ENCODE measurements at regions not wholly inside any gene's neighbourhood (a gene's known extent, or its start where the extent isn't known, plus 50 kb on each side); places are given as distances from the start of the nearest gene placed in this dataset.

DNA sequence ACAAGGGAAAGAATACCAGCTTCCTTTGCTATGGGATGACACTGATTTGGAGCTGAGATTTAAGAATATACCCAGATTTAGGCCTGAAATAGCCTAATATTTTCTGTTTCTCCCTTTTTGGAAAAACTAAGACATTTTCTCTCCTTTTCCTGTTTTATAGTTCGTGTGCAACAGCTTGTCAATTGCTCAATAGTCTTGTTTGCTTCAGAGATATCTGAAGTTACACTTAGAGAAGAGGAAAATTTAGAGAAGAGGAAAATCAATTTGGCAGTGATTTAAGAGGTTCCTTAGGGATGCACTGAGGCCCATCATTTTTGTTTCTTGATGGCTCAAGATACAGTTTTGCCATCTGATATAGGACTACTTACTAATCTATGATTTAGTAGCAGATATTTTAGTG is 398.6 kb downstream of the RFPL4B start:
- DNase-seq, result no peak

DNA sequence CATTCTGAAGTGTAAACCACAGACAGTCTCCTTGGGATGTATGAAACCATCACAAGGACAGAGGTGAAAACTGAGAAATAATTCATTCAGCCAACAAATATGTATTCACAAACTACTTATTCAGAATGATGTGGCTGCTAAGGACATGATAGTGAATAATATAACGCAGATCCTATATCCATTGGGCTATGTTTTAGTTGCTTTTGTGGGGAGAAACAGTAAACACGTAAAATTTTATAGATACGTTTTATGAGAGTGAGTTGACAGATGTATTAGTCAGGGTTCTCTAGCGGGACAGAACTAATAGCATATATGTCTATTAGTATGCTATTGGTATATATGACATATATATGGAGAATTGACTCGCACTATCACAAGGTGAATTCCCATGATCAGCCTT is 402.5 kb downstream of the RFPL4B start:
- no peak for DNase-seq

DNA sequence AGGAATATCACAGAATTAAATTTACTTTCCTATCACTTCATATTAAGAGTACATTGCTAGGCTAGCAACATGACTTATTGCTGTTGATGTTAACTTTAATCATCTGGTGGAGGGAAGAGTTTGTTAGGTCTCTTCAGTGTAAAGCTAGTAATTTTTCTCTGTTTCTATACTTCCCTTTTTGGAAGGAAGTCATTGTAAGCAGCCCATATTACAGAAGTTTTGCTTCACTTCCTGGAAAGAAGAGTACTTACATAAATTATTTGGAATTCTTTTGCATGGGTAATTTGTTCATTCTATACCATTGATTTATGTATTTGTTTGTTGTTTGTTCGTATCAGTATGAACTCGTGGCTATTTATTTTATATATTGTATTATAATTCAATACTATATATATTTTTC is 405.2 kb downstream of the RFPL4B start:
- no peak for DNase-seq

DNA sequence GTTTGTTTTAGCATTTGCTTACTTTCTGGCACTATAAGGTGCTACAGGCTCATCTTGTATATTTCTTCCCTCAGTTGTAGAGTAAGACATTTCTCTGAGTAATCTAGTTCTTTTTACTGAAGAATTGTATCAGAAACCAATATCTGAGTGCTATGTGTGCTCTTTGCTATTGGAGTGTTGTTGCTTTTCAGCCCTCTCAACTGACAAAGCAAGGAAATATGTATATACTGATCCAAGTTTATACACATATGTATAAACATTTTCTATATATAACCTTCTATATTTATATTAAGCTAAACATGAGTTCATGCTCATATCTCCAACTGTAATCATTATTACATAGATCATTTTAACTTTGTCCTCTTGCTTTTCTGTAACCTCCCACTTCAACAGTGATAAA is 405.7 kb downstream of the RFPL4B start:
- no peak for DNase-seq

DNA sequence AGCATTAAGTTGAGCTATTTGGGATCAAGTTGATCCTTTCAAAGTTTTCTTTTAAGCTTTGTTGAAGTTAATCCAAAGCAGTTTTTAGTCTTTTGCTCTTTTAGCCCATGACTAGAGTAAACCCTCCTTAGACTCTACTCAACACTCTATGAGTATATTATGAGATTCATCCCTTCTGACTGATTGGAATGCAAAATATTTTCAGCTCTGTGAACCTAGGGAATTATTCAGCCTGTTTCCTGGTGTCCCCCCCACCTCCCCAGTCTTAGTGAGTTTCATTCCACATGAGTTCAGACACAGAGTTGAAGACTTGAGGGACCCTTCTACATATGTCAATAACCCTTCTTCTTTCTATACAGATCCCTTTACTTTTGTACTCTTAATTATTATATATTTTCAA is 413.7 kb downstream of the RFPL4B start:
- DNase-seq, result no peak

DNA sequence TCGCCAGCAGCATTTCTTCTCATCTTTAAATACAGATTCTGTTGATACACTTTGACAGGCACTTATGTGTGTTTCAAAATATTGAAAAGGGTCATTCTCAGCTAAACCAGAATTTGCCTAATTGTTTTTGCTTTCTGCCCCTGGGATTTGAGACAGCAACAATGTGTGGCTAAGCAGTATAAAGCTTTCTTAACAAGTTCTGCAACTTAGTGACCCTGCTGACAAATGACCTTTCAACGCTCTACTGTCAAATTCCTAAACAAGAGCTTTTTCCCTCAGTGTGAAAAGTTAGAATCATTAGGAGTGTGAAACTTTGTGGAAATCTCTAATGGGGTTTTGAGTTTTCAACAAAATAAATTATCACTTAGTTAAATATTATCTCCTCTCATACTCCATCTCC is 414.6 kb downstream of the RFPL4B start:
- no peak for DNase-seq

DNA sequence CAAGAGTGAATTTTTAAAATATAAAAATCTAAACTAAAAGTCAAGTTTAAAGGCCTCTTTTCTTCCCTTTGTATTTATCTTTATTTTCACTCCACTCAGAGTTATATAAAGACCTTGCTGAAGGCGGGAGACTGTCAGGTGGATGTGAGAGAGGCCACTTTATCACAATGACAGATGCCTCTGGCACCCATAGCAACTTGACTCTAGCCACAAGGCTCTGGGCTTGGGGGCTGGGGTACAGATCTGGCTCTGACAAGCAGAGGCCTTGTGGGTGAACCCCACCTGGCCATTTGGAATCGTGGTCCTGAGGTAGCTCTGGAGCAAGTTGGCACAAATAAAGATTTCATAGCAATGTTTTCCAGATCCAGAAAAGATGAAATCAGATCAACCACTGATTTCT is 417.2 kb downstream of the RFPL4B start:
- DNase-seq, result no peak

DNA sequence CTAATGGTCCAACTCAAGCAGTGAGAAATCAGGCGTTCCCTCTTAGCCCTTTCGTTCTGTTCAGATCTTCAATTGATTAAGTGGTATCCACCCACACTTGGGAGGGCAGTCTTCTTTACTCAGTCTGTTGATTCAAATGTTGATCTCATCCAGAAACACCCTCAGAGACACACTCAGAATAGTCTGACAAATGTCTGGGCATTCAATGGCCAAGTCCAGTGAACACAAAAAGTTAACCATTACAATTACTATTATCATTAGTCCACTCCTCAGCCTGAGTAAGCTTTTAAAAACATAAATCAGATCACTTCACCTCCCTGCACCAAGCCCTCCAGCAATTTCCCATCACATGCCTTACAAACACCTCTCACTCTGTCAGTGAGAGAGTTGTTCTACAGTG is 423.2 kb downstream of the RFPL4B start:
- DNase-seq, result no peak

DNA sequence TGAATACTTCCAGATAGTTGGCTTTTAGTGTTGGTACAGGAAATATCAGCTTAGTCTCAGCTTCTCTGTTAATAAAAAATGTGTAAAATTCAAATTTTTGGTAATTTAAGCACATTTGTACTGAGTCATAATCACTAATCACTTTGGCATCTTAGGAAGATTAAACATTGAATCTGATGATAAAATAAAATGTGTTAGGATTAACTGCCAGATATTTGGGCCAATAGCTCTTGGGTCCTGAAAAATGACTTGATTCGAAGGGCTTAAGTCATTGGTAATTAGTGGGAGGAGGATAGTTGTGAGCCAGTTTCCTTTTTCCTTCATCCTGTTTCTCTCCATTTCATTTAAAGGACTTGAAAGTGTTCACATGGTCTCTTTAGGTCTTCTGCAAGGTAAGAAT is 426.1 kb downstream of the RFPL4B start:
- no peak for DNase-seq

DNA sequence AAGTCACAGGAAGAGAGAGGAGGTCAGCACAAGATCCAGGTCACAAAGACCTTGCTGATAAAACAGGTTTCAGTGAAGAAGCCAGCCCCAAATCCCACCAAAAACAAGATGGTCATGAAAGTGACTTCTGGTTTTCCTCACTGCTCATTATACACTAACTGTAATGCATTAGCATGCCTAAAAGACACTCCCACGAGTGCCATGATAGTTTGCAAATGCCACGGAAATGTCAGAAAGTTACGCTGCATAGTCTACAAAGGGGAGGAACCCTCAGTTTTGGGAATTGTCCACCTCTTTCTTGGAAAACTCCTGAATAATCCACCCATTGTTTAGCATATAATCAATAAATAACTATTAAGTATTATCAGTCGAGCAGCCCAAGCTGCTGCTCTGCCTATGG is 427.2 kb downstream of the RFPL4B start:
- no peak for DNase-seq

DNA sequence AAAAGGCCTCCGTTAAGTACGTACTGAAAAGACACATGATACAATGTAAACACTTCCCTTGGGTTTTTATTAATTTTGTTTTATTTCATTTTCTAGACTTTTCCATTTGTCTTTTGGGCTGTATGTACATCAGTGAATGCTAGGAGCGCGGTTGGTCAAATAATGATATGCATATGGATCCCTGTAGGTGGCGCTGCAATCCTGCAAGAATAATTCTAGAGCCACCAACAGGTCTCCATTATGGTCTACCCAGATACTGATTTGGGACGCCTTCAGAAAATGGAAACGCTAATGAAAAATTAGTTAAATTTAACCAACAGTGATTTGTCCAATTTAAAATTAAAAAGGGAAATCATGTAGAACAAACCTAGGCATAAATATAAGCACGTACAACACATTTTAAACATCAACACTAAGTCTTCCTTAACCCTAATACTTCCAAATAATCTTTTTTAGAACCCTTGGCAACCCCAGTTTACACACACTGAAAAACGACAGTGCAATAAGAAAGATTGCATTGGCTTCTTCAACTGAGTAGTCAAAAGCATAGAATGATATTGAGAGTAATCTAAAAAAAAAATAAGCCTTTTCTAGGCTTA is 433.5 kb downstream of the RFPL4B start:
- DNase-seq, result peak; percentile 67

DNA sequence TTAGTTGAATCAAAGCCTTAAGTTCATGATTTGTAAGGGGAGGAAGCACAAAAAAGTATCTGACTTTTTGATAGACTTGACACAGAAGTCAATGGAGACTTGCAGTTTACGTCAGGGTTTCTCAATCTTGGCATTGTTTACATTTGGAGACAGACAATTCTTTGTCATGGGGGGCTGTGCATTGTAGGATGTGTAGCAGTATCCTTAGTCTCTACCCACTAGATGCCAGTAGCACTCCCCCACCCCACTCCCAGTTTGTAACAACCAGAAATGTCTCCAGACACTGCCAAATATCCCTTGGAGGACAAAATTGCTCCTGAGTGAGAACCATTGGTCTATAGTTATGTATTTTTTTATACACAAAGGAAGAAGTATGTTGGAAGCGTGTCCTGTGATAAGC is 434.1 kb downstream of the RFPL4B start:
- no peak for DNase-seq

DNA sequence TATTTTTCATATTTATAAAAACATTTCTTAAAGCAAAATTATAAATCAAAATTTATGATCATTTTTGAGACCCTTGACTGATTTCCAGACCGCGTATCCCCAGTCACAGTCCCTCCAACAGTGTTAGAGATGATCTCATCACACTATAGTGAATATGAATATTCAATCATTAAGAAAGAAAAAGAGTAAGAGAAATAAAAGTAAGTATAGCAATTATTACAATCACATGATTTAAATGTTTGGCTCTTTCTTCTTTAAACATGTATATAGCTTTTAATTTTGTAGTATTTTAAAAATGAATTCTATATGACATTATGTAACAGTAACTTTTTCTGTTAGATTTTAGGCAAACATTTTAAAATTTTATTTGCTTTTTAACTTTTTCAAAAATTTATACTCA is 438.3 kb downstream of the RFPL4B start:
- DNase-seq, result no peak

DNA sequence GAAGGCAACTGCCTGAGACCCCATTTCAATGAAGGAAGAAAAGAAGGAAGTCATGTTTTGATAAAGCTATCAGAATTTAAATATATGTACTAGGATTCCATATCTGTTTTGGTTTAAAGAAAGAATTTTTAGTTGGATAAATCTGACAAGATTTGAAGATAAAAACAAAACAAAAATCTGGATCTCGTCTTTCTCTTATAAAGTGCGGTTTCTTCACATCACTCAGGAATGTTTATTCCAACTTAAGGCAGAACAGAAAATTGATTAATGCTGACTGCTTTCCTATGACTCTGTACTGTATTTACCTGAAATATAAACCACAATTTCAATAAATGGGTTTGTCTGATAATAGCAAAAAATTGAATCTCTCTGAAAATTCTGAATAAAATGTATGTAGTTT is 439.7 kb downstream of the RFPL4B start:
- DNase-seq, result no peak

DNA sequence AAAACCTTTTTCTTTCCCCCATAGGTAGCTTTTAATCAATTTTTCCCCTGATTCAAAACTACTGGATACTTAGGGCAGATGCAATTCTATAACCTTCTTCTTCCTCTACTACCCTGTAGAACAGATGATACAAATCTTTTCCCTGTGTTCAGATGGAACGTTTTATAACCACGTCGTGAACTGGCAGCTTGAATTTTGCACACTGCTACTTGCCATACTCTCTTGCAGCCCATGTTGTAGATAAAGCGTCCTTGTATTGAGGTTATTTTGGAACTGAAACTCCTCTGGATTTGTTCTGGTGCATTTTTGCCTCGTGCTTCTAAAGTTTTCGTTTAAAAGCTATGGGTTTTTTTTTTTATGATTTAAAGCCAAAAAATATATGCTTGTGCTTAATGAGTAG is 440.2 kb downstream of the RFPL4B start:
- DNase-seq, result no peak

DNA sequence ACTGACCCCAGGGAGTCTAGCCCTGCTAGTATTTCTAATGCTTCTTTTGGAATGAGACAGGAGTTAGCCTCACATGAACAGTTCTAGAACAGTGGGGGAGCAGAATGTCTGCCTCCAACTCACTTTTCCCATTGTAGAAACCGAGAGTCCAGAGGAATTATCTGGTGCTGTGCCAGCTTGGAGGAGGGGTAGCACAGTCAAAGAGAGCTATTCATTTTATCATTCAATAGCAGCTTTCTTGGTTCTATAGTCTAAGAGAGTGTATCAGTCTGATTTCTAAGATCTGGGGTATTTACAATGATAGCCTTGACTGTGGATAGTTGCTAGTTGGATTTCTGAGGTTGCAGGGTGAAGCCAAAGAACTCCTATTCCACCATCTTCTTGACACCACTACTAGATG is 448.2 kb downstream of the RFPL4B start:
- no peak for DNase-seq

DNA sequence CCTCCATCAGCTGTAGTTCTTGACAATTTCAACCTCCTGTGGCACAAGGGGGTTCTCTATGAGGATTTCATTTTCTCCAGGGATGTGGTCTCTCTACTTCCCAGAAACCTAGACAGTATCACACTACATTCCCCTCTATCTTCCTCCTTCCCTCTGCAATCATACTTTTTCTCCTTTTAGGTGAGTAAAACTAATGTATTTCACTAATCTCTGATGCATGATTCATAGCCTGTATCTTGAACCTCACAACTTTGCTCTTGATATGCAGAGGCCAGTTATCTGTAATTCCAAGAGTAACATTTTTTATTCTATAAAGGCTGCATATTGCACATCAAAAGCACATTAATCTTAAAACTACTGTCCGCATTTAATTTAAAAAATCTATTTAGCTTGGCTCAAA is 449.6 kb downstream of the RFPL4B start:
- DNase-seq, result no peak

DNA sequence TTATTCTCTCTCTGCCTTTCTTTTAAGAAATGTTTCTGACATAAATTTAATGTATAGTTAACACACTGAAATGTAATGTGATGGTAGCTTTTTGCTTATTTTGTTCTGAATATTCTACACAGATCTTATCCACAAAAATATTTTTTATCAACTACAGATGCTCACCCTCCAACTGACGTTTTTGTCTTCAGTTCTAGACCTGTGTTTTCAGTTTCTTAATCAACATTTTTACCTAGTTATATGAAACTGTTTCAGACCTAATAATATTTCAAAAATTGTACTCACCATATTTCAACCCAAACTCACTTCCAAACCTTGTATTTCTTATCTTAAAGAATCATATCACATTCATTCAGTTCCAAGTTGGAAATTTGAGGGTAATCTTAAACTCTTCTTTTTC is 452.8 kb downstream of the RFPL4B start:
- DNase-seq, result no peak

DNA sequence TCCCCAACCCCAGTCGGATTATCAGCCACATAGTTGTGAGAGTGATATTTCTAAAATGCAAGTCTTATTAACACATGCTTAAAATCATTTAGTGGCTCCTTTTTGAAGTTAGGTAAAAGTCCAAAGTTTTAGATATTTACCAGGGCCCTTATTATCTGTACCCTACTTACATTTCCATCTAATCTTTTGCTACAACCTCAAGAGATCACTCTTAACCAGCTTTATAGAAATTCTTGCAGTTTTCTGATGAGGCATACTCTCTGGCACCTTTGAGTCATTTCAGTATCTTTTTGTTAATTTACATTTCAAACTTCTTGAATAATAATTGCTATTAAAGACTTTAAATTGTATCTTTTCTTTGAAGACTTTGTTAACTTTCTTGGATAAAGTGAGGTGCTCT is 453.3 kb downstream of the RFPL4B start:
- DNase-seq, result no peak

DNA sequence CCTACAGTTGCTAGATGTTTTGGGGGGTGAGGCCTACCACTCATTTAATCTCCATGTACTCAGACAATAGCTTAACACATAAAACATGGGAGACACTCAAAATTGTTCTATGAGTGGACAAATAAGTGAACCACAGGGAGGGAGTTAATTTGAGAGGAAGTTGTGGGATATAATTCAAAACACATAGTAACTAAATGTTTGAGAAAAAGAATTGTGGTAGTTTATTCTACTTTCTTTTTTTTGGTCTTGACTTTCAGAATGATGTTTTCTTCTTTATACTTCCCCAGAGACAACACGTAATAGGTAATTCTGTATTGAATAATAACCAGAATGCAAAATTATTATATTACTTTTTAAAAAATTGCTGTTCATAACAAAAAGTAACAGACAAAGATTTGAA is 453.8 kb downstream of the RFPL4B start:
- no peak for DNase-seq

DNA sequence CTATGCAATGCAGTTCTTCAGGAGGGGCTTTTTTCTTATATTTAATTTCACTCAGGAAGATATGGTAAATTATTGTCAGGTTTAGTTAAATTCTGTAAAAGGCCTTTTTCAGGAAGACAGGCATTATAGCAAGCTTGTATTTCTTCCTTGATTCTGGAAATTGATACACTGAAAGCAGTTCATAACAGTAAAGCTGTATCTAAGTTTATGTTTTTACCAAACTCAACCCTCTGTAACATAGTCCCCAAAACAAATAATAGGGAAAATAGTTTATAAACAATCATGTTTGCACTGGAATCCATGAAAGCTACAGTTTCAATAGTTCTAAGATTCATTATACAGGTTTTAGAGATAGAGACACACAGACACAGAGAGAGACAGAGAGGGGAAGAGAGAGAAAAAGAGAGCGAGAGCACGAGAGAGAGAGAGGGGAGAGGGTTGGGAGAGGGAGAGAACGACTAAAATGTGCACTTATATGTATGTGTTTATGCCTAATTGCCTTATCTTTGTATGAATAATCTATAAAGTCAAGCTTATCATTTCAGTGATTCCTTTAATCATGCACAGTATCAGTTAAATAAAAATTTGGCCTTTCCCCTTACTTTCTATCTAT is 454.4 kb downstream of the RFPL4B start:
- no peak for DNase-seq

DNA sequence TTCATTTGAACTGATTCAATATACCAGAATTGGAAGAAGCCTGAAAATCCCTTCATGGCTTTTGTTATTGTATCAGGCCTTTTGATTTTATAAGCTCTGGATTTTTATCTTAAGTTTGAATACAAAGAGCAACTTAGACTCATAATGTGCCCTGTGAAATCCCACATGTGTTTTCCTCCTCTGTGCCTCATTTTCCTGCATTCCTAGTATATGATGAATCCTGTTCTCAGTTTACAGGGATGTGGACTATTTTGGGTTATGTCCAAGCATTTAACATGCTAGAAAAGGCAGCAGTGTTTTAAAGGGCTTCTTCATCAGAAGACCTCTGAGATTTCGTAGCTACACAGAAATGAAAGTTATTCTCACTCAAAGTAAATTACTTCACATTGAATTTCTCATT is 455.0 kb downstream of the RFPL4B start:
- peak; percentile 50 for DNase-seq

DNA sequence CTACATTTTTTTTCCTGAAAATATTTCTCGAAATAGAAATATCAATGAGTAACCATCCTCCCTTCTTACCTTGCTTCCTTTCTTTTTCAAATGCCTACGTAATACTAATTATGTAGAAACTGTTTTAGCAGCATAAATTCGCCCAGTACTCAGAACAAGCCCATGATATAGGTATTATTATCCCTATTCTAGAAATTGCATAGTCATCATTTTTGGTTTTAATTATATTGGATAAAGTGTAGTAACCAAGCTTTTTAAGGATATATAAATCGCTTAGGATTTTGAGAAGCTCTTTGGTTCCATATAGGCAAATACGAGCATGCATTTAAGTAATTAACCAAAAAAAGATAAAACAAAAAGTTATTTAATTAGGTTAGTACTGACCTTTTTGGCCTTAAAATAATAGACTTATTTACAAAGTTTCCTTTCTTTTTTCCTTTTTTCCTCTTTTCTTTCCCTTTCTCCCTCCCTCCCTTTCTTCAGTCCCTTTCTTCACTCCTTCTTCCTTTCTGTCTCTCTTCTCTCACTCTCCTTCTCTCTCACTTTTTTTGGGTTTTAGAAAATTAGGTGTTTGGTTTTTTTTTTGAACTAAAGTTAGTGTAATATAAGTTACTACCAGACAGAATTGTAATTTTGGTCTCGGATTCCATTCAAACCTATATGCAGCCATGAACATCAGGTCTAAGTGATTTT is 457.7 kb downstream of the RFPL4B start:
- DNase-seq, result no peak

DNA sequence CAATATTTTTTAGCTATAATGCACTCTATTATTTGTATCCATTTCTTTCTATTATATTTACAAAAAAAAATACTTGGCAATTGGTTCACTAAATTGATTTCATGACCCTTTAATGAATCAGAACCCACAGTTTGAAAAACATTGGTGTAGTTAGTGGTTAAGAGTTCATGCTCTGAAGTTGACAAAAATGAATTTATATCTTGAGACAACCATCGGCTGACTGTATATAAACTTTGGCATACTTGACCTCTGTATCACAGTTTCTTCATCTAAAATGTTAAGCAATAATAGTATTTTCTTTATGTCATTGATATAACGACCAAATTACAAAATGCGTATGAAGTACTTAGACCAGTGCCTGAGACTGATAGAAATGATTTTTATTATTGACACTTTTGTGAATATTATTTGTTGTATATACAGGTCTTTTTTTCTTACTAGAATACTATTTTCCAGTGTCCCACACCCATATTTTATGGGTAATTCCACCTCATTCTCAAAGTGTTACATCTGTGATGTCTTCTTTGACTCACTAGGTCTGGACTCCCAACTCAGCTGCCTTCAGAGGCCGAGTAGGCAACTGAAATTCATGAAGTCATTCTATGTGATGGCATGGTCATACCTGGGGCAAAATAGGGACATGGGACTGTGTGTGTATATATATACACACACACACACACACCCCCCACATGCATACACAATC is 459.2 kb downstream of the RFPL4B start:
- no peak for DNase-seq

All from amniotic stem cell (primary cell).